ENCODE measurements at regions not wholly inside any gene's neighbourhood (a gene's known extent, or its start where the extent isn't known, plus 50 kb on each side); places are given as distances from the start of the nearest gene placed in this dataset.

DNA sequence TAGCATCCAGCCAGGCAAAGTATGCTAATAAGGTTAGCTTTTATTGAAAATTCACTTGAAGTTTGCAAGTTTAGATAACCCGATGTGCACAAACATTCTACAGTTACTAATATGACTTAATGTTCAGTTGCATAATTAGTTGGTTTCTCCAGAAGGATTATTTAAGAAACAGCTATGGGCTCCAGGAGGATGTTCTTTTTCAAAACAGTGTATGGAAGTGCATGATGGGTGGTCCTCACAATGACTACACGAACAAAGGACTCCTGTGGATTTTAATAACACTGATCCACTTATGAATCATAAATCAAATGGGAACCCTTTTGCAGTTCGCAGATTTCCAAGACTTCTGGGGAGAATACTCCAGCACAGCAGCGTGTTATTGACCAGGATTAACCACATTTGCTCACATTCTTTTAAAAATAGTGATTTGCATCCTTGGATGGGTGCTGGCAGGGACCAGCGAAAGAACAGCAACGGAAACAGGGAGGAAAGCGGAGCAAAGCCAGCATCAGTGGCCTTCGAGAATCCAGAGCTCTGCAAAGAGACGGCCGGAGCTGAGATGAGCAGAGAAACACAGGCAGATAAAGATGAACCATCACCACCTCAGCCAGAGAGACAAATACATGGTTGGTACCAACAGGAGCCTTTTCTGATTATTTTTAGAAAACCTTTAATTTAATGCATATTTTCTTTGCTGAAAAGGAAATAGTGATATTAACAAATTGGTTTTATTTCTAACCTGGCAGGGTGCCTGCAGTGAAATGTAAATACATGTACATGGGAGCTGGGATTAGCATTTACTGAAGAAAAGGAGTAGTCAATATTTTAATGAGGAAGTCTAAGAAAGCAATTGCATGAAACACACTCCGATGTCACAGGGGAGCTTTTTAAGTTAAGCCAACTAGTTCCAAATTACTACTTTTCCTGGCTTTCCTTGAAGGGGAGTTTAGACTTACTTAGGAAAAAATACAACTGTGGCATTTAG, 623.2 kb upstream of the ZFHX3 start:
- no peak for DNase-seq

DNA sequence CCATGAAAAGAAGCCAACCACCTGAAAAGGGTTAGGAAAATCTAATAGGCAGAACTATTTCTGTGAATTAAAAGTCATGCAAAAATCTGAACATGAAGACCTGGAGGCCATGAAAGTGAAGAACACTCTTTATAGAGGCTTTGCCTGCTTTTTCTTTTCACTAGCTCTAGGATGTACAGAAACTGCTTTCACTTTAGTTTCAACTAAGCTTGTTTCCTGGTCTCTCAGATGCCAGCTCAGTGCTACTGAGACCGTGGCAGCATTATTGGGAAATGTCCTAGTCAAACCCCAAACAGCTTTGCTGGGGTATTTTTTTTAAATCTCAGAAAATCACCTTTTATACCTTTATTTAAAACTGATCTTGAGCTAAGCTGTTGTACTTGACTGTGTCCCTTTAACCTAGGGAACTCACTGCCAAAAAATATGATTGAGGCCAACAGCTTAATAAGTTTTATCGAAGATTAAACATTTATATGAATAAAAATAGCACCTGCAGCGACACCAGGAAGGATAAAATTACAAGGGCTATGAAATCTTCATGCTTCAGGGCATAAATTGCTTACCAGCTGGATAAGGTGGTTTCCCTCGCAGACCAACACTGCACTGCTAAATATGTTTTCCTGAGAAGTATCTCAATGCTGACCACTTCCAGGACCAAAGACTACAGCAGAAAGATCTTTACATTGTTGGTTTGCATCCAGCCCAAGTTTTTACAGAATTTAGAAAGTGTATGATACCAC, 621.8 kb upstream of the ZFHX3 start:
- no peak for DNase-seq

DNA sequence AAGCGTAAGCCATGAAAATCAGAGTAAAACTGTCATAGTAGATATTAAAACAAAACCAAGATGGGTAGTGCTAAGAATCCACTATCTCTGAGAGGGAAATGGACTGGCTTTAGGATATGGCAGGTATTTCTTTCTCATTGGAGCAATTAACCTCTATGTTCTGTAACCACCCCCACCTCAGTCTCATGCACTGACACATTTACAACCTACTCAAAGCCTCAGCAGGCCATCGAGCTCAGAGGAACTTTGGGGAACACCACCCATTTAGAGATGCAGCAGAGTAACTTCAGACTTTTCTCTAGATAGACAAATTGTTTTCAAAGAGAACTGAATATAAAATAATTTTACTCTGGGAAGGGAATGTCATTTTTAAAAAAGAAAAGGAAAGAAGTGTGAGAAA, 615.8 kb upstream of the ZFHX3 start:
- no peak for DNase-seq

DNA sequence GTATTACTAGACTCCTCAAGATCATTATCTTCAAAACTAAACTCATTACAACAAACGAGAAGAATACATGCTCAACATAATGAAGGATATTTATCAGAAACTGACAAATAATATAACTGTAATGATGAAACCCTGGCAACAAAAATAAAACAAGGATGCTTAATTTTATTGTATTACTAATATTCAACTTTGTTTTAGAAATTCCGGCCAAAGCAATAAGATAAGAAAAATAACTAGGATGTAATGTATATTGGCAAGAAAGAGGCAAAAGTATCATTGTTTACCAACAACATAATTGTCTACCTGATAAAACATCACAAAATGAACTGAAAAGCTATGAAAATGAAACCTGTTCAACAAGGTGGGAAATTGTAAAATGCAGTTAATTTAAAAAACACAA, 588.3 kb upstream of the ZFHX3 start:
- no peak for DNase-seq

DNA sequence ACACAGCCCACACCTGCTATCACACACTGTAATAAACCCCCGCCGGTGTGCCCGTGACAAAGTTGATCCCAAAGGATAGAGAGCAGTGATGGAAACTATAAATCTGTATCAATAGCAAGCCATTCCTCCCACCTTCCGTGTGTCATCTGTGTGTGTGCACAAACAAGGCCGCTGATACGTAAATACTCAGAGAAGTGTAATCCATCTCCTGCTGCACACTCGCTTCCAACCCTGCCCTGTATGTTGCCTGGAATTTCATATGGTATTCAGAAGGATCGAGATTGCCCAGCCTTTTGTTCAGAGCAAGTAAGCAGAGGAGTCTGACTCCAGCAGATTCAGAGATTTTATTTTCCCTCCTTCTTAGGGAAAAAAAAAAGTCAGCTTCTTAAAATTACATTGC, 581.1 kb upstream of the ZFHX3 start:
- DNase-seq, result no peak

DNA sequence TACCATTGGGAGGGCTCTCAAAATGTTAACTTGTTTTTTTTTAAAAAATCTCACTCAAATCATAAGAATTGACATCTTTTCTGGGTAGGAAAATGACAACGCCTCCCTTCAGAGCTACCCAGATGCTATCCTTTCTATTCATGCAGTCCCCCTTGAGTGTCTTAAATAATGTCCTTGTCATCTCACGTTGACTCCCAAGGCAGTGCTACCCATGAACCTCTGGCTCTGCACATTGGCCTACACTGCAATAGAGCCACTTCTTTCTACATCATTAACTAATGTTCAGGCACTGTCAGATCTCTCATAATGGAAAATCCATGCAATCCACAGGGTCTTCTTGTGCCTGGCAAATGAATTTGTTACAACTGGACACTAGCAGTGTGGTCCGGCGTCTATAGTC, 569.8 kb upstream of the ZFHX3 start:
- no peak for DNase-seq

DNA sequence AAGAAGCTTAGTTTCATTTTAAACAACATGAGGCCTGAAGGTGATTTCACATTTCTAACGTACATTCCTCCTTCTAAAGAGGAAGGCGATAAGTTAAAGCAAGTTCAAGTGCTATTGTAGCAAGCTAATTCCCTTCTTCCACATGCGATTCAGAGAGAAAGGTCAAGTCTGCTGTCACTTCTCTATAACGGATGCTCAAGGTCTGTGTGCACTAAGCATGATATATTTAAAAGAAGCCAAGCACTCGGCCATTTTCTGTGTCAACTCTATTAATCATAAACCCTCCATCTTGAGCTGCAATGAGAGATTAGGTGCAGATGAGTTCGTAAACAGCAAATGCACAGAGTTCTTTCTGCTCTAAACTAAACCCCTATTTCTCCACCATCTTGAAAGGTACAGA, 568.8 kb upstream of the ZFHX3 start:
- no peak for DNase-seq

DNA sequence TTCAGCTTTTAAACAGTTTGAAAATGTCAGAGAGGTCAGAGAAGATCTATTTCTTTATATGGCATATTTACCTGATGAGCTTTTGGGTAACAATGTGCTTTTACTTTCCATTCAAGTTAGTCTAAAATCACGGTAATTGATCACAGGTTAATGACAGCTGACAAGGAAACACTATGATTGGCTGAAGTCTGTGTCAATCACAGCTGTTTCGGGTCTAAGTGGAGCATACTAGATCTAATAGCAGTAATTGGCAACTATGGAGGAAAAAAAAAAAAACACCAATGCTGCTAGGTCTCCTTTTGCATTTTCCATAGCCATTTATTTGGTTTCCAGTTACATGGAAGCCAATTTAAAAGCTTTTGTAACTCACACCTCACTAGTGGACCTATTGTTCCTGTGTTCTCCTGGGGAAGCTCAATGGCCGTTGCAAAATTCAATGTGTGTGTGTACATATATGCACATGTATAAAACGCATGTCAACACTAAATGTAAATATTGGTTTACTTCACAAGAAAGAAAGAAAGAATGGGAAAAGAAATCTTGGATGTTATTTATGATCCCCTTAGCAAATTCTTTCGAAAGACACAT, 568.3 kb upstream of the ZFHX3 start:
- peak; percentile 43 for DNase-seq

DNA sequence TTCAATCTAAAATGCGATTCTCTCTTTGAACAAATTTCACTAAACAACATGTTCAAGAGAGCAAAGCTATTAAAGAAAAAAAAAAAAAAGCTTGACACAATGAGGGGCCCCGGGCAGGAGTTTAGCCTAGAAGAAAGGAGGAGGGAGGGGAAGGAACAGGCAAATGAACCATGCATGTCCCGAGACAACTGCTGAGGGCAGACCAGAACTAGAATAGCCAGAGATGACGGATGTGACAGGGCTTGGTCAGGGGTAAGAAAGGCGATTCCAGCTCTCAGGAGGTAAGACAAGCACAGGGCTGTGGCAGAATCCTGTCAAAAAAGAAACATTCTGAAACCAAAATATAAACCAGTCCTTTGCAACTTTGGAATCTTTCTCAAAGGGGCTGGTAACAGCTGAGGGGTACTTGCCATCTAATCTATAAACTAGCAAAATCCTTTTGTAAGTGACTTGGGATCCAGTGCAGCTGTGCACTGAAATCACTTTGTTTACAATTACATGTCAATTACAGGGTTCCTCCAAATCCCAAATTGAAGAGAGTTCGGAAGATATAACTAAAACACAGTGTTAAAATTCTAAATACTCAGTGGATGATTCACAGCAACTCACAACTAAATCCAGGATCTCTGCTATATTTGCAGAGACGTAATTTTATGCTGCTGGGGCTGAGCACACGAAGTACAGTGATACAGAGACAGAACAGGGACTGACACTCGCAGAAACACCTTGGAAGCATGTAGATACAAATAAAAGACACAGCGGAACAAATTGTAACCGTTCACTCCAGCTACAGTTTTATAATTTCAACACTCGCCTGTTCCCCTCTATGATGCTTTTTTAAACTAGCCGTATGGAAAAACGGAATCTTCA, 567.4 kb upstream of the ZFHX3 start:
- peak; percentile 58 for DNase-seq

DNA sequence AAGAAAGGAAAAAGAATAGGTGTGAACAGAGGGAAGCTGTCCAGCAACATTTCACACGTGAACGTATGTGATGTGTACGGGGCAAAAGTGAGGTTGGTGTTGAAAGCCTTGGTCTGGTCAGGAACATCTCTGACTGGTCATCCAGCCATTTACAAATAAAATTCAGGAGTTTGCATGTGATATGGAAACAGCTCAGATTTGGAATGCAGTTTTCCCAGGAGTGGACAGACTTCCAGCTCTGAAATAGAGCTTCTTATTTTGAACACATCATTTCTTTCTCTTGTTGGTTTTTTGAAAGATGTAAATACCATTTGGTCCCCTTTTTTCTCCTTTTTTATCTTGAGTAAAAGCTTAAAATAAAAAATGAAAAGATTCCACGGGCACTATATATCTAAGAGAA, 566.2 kb upstream of the ZFHX3 start:
- DNase-seq, result no peak

DNA sequence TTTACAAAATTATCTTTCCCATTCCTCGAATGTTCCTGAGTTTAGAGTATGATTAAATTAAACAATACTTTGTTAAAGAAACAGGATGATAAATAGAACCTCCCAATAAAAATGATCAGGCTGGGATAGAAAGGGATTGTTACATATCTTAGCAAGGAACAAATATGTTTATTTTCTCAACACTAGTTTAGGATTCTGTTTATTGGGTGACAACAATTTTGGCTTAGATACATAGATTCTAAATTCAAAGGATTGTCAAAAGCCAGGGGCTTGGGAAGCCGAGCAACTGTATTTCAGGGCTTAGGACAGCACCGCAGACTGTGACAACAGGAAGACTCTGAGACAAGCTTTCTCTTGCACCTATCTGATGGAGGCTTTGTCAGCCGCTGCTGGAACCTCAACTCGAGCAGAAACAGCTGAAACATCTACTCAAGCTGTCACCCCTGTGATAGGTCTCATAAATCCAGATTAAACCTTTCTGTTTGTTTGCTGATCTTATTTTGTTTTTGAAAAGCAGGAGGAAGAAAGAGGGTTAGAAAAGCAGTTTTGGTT, 562.8 kb upstream of the ZFHX3 start:
- DNase-seq, result peak; percentile 7

DNA sequence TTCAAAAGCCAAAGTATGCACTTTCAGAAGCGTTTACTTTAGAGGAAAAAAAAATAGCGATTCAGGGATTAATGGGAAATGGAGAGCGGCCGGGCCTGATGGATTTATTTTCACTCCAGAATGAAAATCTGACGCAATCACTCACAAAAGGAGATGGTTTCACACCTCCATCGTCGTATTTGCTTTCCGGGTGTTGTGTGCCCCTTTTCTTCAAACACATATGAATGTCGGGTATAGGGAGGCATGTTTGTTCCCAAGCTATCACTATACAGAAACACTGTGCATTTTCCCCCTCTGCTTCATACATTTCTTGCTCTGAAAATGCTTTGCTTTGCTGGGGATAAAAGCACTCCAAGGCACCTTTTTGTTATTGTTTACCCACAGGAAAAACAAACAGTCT, 562.2 kb upstream of the ZFHX3 start:
- no peak for DNase-seq

DNA sequence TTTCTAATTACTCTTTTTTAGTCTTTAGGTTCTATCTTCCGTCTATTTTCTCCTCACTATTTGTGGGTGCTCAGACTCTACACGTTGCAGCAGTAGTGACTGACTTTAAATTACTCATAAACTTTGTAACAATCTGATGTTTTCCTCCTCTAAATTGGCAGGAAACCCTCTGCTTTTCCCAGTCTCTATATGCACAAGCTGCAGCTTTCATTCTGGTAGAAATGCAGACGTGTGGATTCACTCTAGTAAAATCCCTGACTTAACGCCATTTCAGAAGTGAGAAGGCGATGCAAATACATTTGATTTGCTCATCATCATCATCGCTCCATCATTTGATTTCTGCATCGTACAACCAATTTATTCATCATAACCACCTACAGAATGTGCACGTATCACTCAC, 561.0 kb upstream of the ZFHX3 start:
- DNase-seq, result no peak

DNA sequence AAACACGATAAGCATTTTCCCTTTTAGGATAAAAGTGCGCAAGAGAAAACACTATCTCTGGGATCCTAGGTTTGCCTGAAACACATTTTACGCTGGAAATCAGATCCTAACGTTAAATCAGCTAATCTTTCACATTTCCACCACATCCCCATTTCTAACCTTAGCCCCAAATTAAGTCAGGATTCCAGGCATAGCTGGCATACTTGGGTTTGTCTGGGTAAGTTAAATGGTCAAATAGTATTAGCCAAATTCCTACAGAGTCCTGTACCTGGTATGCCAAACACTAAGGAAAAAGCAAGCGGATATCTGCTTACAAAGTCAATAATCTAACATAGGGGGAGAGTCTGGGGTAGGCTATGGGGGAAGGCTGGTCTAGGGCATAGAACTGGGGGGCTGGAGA, 557.4 kb upstream of the ZFHX3 start:
- no peak for DNase-seq

DNA sequence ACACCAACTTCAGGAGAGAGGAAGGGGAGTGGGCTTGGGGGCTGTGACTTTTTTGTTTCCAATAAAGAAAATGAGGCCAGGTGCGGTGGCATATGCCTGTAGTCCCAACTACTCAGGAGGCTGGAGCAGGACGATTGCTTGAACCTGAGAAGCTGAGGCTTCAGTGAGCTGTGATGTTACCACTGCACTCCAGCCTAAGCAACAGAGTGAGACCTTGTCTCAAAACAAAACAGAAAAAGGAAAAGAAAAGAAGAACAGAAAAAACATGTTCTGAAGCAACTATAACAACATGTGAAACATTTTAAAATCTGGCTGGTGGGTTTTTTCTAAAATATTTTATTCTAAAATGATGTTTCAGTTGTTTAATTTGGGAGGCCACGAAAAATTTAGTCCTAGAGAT, 554.0 kb upstream of the ZFHX3 start:
- no peak for DNase-seq

DNA sequence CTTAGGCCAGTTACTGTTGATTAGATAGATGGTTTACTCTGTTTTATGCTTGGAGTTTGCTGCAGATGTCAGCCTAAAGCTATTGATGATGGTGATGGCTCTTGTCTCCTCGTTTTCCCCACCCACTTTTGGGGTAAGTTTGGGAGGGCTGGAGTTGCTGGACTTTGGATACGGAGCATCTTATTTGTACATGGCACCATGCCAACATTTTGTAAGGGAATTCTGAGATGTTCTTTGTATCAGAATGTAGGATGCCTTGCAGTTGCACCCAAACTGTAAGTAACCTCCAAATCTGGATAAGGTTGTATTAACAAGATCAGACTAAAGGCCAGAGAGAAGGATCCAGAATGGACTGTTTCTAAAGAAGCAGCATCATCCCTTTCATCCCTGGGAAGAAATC, 551.9 kb upstream of the ZFHX3 start:
- no peak for DNase-seq

DNA sequence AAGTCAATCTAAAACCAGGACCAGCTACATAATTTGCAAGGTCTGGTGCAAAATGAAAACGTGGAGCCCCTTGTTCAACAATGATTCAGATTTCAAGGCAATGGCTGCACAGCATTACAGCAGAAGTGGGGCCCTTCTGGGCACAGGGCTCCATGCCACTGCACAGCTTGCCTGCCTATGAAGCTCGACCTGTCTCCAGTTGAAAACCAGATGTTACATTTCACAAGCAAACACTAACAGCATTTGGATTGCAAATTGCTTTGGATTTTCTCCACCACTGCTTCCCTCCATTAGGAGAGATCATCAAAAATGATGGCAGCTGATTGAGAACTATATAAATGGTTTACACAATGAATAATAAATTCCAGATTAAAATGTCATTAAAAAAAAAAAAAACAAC, 551.4 kb upstream of the ZFHX3 start:
- no peak for DNase-seq

DNA sequence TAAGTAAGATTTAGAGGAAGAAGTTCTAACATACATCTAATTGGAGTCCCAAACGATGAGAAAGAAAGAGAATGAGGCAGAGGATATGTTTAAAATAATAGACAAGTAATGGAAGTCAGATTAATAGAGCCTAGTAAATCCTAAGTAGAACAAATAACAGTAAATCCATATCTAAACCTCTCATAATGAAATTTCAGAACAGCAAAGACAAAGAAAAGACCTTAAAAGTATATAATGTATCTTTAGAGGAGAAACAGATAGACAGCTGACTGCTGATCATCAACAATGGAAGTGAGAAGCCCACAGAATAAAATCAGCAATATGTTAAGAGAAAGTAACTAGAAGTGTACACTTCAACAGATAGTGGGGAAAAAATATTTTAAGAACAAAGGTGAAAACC, 536.2 kb upstream of the ZFHX3 start:
- DNase-seq, result no peak

DNA sequence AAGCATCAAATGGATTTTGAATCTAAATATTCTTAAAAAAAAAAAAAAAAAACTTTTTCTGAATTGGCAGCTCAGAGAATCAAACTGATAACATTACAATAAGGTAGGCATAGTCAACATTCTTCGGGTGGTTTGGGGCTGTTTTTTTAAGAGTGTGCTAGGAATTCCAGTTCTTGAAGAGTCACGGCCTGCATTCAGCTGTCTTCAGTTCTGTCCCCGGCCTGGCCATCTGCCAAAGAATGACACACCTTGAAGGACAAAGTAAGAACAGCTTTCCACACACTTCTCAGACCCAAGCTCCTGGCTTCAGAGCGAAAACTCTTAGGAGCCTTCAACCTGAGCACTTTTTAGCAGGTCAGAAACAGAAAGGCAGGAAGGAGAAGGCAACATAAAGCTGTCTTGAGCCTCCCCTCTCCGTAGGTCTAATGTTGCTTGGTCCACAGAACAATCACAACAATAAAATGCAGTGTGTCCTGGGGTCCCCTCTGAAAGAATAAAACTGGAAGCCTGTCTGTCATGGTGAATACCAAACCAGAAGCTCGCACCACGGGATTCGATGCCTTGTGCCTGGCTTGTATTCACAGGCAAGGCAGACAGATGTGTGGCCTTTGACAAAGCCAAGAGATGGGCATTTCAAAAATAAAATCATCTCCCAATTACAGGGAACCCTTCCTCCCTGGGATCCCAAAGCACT, 524.4 kb upstream of the ZFHX3 start:
- DNase-seq, result peak; percentile 85

DNA sequence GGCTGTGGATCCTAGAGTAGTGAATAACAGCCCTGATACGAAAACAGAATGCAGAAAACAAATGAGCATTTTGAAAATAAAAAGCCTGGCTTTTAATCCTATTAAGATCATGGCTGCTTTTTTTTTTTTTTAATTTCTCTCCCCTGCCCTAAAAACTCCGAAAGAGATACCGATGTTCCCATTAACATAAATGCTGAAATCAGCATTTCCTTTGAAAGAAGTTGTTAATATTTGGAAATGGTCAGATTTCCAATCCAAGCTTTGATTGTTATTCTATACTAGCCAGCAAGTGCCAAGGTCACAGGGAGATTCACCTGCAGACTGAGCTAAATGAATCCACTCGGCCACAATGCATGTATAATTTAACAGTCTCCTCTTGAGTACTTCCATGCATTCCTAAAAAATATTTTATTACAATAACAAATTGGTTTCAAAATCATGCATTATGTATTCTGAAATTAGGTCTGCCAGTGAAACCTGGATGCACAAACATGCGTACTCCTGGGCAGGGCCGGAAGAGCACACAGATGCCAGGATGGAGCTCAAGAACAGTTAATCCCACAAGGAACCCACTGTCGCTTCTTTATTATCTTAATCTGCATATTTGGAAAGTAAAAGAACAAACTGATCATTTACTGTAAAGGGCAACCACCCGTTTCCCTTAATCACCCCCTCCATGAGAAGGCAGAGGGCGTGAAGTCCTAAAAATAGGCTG, 521.5 kb upstream of the ZFHX3 start:
- no peak for DNase-seq

DNA sequence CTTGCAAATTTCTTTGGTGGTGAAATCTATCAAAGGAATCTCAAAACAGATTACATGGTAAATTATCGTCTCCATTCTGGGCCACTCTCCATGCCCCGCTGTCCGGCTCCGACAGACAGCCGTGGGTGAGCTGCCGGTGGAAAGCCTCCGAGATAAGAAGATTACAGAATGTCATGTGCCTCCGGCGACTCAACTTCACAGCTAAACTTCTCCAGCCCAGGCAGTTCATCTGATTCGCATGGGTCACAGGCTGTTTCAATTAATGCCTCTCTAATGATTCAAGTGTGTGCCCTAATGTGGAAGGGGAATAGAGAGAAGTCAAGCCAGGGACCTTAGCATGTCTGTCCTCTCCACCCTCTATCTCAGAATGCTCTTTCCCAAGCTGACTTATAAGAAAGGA, 520.8 kb upstream of the ZFHX3 start:
- no peak for DNase-seq

Data from tongue (tissue), 1 donor.